Fibroblast of lung (primary cell): ENCODE measurements at regions not wholly inside any gene's neighbourhood (a gene's known extent, or its start where the extent isn't known, plus 50 kb on each side); places are given as distances from the start of the nearest gene placed in this dataset.

Source experiments
- DNase-seq, 2 donors: peaks; one replicate each; pipeline versions ENCODE4 v3.0.0 to v3.0.0-alpha.2; 2010; ENCODE audit warnings: low read depth in 2 of 2
- H2AFZ ChIP-seq: 2 replicates; pipeline ENCODE4 v1.5.1; 2012; ENCODE audit warnings: low read length, control low read depth, inconsistent platforms
- H3K27ac ChIP-seq: 2 replicates; pipeline ENCODE4 v1.5.1; 2011; ENCODE audit warnings: low read length, control low read depth; ENCODE audit not compliant: insufficient read depth
- H3K27me3 ChIP-seq: 2 replicates; pipeline ENCODE4 v1.5.1; 2011; ENCODE audit warnings: mild to moderate bottlenecking, low read length; ENCODE audit not compliant: control insufficient read depth, insufficient read depth
- H3K36me3 ChIP-seq: 2 replicates; pipeline ENCODE4 v1.5.1; 2011; ENCODE audit warnings: low read length; ENCODE audit not compliant: control insufficient read depth, insufficient read depth
- H3K4me1 ChIP-seq: 2 replicates; pipeline ENCODE4 v1.5.1; 2011; ENCODE audit warnings: low read length; ENCODE audit not compliant: control insufficient read depth, insufficient read depth; ENCODE audit errors: extremely low read depth
- H3K4me2 ChIP-seq: 2 replicates; pipeline ENCODE4 v1.5.1; 2011; ENCODE audit warnings: low read length, control low read depth; ENCODE audit not compliant: insufficient read depth; ENCODE audit errors: extremely low read depth
- H3K4me3 ChIP-seq, 4 experiments: fragments of 200-600 bp in 1 of 4; sonication (generic) in 1 of 4; replicated peaks in 1 of 4; 2 replicates each; pipeline ENCODE4 v1.5.1; 2011 to 2016; ENCODE audit warnings: low read length in 4 of 4, low read depth in 3 of 4, mild to moderate bottlenecking in 3 of 4, control low read depth in 2 of 4, inconsistent platforms in 1 of 4, mixed read lengths in 1 of 4; ENCODE audit not compliant: insufficient read depth in 1 of 4; ENCODE audit errors: control extremely low read depth in 1 of 4
- H3K79me2 ChIP-seq: 2 replicates; pipeline ENCODE4 v1.5.1; 2012; ENCODE audit warnings: mild to moderate bottlenecking, low read length, inconsistent platforms; ENCODE audit not compliant: control insufficient read depth, insufficient read depth
- H3K9ac ChIP-seq: 2 replicates; pipeline ENCODE4 v1.5.1; 2011; ENCODE audit warnings: mild to moderate bottlenecking, low read length, control low read depth; ENCODE audit not compliant: insufficient read depth
- H3K9me3 ChIP-seq: 2 replicates; pipeline ENCODE4 v1.5.1; 2012; ENCODE audit warnings: low read depth, low read length; ENCODE audit not compliant: control insufficient read depth, insufficient read depth
- H4K20me1 ChIP-seq: 2 replicates; pipeline ENCODE4 v1.5.1; 2011; ENCODE audit warnings: low read length; ENCODE audit not compliant: control insufficient read depth, insufficient read depth; ENCODE audit errors: extremely low read depth
- EZH2 ChIP-seq: IDR thresholded peaks from 2 replicates; pipeline ENCODE4 v1.5.1; 2012; ENCODE audit warnings: low read length, control low read depth, mild to moderate bottlenecking; ENCODE audit errors: missing control alignments
- TF ChIP-seq, protein P1 (sequence below), 2 donors: IDR thresholded peaks in 1 of 2; conservative IDR thresholded peaks in 1 of 2; 1 replicate in 1 of 2; 2 replicates in 1 of 2; pipeline ENCODE4 v1.5.1; 2011 to 2012; ENCODE audit warnings: low read length in 2 of 2, control low read depth in 1 of 2, inconsistent platforms in 1 of 2, low read depth in 1 of 2, mild to moderate bottlenecking in 1 of 2

GRCh38 chr4:171031338-171031737 lies 781.9 kb upstream of the GALNTL6 start:
- Histone ChIP-seq H3K4me2 (no peak overlapping the region), H3K27ac (no peak overlapping the region), H3K36me3 (no peaks in the 10 kb centered on the region), H3K9me3 (no peaks in the 10 kb centered on the region), H2AFZ (no peak overlapping the region), H3K9ac (no peak overlapping the region), H3K4me3 (no peak overlapping the region), H3K79me2 (no peaks in the 10 kb centered on the region), H4K20me1 (no peaks in the 10 kb centered on the region), H3K4me1 (no peaks in the 10 kb centered on the region), H3K27me3 (no peaks in the 10 kb centered on the region)
- DNase-seq, result no peak
- TF ChIP-seq, protein P1, sequence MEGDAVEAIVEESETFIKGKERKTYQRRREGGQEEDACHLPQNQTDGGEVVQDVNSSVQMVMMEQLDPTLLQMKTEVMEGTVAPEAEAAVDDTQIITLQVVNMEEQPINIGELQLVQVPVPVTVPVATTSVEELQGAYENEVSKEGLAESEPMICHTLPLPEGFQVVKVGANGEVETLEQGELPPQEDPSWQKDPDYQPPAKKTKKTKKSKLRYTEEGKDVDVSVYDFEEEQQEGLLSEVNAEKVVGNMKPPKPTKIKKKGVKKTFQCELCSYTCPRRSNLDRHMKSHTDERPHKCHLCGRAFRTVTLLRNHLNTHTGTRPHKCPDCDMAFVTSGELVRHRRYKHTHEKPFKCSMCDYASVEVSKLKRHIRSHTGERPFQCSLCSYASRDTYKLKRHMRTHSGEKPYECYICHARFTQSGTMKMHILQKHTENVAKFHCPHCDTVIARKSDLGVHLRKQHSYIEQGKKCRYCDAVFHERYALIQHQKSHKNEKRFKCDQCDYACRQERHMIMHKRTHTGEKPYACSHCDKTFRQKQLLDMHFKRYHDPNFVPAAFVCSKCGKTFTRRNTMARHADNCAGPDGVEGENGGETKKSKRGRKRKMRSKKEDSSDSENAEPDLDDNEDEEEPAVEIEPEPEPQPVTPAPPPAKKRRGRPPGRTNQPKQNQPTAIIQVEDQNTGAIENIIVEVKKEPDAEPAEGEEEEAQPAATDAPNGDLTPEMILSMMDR (conservative IDR thresholded peaks at IDR 0.05 in 1 of 2, IDR thresholded peaks at IDR 0.05 in 1 of 2; ENCODE audit: low read depth in 1 of 2, low read length in 2 of 2), result no peak
- no peak for TF ChIP-seq EZH2

- Histone ChIP-seq H3K27ac (no peak overlapping the region), H2AFZ (no peak overlapping the region), H3K9ac (no peak overlapping the region), H4K20me1 (no peaks in the 10 kb centered on the region), H3K4me2 (no peak overlapping the region), H3K79me2 (no peaks in the 10 kb centered on the region), H3K36me3 (no peaks in the 10 kb centered on the region), H3K4me1 (no peaks in the 10 kb centered on the region), H3K9me3 (no peaks in the 10 kb centered on the region), H3K27me3 (no peaks in the 10 kb centered on the region), H3K4me3 (no peak overlapping the region)
- no peak for DNase-seq
- TF ChIP-seq EZH2, result no peak
Measured at GRCh38 chr4:171025776-171026175, 787.4 kb upstream of the GALNTL6 start.

DNA sequence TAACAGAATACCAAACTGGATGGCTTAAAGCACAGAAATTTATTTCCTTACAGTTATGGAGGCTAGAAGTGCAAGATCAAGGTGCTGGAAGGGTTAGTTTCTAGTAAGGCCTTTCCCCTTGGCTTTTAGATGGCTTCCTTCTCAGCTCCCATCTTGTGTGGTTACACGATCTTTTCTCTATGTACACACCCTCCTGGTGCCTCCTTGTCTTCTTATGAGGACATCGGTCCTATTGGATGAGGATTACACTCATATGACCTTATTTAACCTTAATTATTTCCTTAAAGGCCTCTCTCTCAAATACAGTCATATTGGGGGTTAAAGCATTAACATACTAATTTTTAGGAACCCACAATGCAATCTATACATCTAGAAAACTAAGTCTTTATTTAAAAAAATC lies 787.9 kb upstream of the GALNTL6 start:
- H3K36me3 ChIP-seq, result no peaks in the 10 kb centered on the region
- no peak overlapping the region for H3K4me3 ChIP-seq
- H3K27me3 ChIP-seq, result no peaks in the 10 kb centered on the region
- H3K9ac ChIP-seq, result no peak overlapping the region
- H3K4me2 ChIP-seq, result no peak overlapping the region
- H3K9me3 ChIP-seq, result no peaks in the 10 kb centered on the region
- DNase-seq, result no peak
- no peak overlapping the region for H2AFZ ChIP-seq
- no peaks in the 10 kb centered on the region for H3K79me2 ChIP-seq
- no peak overlapping the region for H3K27ac ChIP-seq
- no peaks in the 10 kb centered on the region for H4K20me1 ChIP-seq
- no peaks in the 10 kb centered on the region for H3K4me1 ChIP-seq
- TF ChIP-seq EZH2, result no peak
- TF ChIP-seq, protein P1 (conservative IDR thresholded peaks at IDR 0.05 in 1 of 2, IDR thresholded peaks at IDR 0.05 in 1 of 2; ENCODE audit: low read depth in 1 of 2, low read length in 2 of 2), result no peak
